ENCODE measurements at regions not wholly inside any gene's neighbourhood (a gene's known extent, or its start where the extent isn't known, plus 50 kb on each side); places are given as distances from the start of the nearest gene placed in this dataset.

GRCh38 chr1:98503771-98504170 lies 157.8 kb upstream of the SNX7 start:
- Histone ChIP-seq H3K4me1 (ENCODE audit: control extremely low read depth in 1 of 4, control insufficient read depth in 4 of 4, insufficient read depth in 4 of 4, low read length in 3 of 4) (no peaks in the 10 kb centered on the region), H3K27me3 (replicated peaks in 2 of 5; ENCODE audit: control insufficient read depth in 4 of 5, insufficient read depth in 5 of 5, low read length in 4 of 5) (no peaks in the 10 kb centered on the region), H3K36me3 (ENCODE audit: control insufficient read depth in 4 of 4, insufficient read depth in 4 of 4, low read length in 3 of 4) (no peaks in the 10 kb centered on the region), H3K27ac (ENCODE audit: insufficient read depth in 1 of 2, low read depth in 1 of 2, low read length in 2 of 2, poor library complexity in 1 of 2, severe bottlenecking in 2 of 2) (no peak overlapping the region), H3K4me3 (ENCODE audit: control insufficient read depth in 1 of 7, extremely low read depth in 1 of 7, insufficient read depth in 4 of 7, low read depth in 2 of 7, low read length in 6 of 7) (no peak overlapping the region), H3K9me3 (ENCODE audit: control extremely low read depth in 1 of 5, control insufficient read depth in 4 of 5, insufficient read depth in 2 of 5, low read depth in 1 of 5, low read length in 4 of 5) (peaks cover 0 to 10% (median 0%) of the 10 kb centered on the region in 5 experiments)
- WGBS (ENCODE audit: insufficient coverage): 100% methylated on average over 1 of the region's 1 CpG
- no peak for DNase-seq
- ChIA-PET POLR2A (no interaction called here), CTCF (no interaction called here)

GRCh38 chr1:98502937-98503336 lies 158.6 kb upstream of the SNX7 start:
- H3K4me3 ChIP-seq (ENCODE audit: control insufficient read depth in 1 of 7, extremely low read depth in 1 of 7, insufficient read depth in 4 of 7, low read depth in 2 of 7, low read length in 6 of 7): no peak overlapping the region
- CTCF ChIA-PET: no interaction called here
- POLR2A ChIA-PET: no interaction called here
- no peaks in the 10 kb centered on the region for H3K36me3 ChIP-seq (ENCODE audit: control insufficient read depth in 4 of 4, insufficient read depth in 4 of 4, low read length in 3 of 4)
- H3K27ac ChIP-seq (ENCODE audit: insufficient read depth in 1 of 2, low read depth in 1 of 2, low read length in 2 of 2, poor library complexity in 1 of 2, severe bottlenecking in 2 of 2): no peak overlapping the region
- H3K27me3 ChIP-seq (replicated peaks in 2 of 5; ENCODE audit: control insufficient read depth in 4 of 5, insufficient read depth in 5 of 5, low read length in 4 of 5): no peaks in the 10 kb centered on the region
- H3K9me3 ChIP-seq (ENCODE audit: control extremely low read depth in 1 of 5, control insufficient read depth in 4 of 5, insufficient read depth in 2 of 5, low read depth in 1 of 5, low read length in 4 of 5): peaks cover 0 to 9% (median 0%) of the 10 kb centered on the region in 5 experiments
- H3K4me1 ChIP-seq (ENCODE audit: control extremely low read depth in 1 of 4, control insufficient read depth in 4 of 4, insufficient read depth in 4 of 4, low read length in 3 of 4): no peaks in the 10 kb centered on the region
- DNase-seq: no peak

GRCh38 chr1:98500324-98500723 lies 161.2 kb upstream of the SNX7 start:
- H3K27me3 ChIP-seq (replicated peaks in 2 of 5; ENCODE audit: control insufficient read depth in 4 of 5, insufficient read depth in 5 of 5, low read length in 4 of 5): no peaks in the 10 kb centered on the region
- H3K4me3 ChIP-seq (ENCODE audit: control insufficient read depth in 1 of 7, extremely low read depth in 1 of 7, insufficient read depth in 4 of 7, low read depth in 2 of 7, low read length in 6 of 7): no peak overlapping the region
- ChIA-PET POLR2A (no interaction called here), CTCF (no interaction called here)
- no peaks in the 10 kb centered on the region for H3K4me1 ChIP-seq (ENCODE audit: control extremely low read depth in 1 of 4, control insufficient read depth in 4 of 4, insufficient read depth in 4 of 4, low read length in 3 of 4)
- no peak overlapping the region for H3K27ac ChIP-seq (ENCODE audit: insufficient read depth in 1 of 2, low read depth in 1 of 2, low read length in 2 of 2, poor library complexity in 1 of 2, severe bottlenecking in 2 of 2)
- DNase-seq: no peak
- no peaks in the 10 kb centered on the region for H3K36me3 ChIP-seq (ENCODE audit: control insufficient read depth in 4 of 4, insufficient read depth in 4 of 4, low read length in 3 of 4)
- 100% methylated on average over 1 of the region's 2 CpGs for WGBS (ENCODE audit: insufficient coverage)
- H3K9me3 ChIP-seq (ENCODE audit: control extremely low read depth in 1 of 5, control insufficient read depth in 4 of 5, insufficient read depth in 2 of 5, low read depth in 1 of 5, low read length in 4 of 5): no peaks in the 10 kb centered on the region

- Histone ChIP-seq H3K9me3 (ENCODE audit: control extremely low read depth in 1 of 5, control insufficient read depth in 4 of 5, insufficient read depth in 2 of 5, low read depth in 1 of 5, low read length in 4 of 5) (no peaks in the 10 kb centered on the region), H3K4me1 (ENCODE audit: control extremely low read depth in 1 of 4, control insufficient read depth in 4 of 4, insufficient read depth in 4 of 4, low read length in 3 of 4) (no peaks in the 10 kb centered on the region), H3K27ac (ENCODE audit: insufficient read depth in 1 of 2, low read depth in 1 of 2, low read length in 2 of 2, poor library complexity in 1 of 2, severe bottlenecking in 2 of 2) (no peak overlapping the region), H3K36me3 (ENCODE audit: control insufficient read depth in 4 of 4, insufficient read depth in 4 of 4, low read length in 3 of 4) (no peaks in the 10 kb centered on the region), H3K4me3 (ENCODE audit: control insufficient read depth in 1 of 7, extremely low read depth in 1 of 7, insufficient read depth in 4 of 7, low read depth in 2 of 7, low read length in 6 of 7) (no peak overlapping the region), H3K27me3 (replicated peaks in 2 of 5; ENCODE audit: control insufficient read depth in 4 of 5, insufficient read depth in 5 of 5, low read length in 4 of 5) (no peaks in the 10 kb centered on the region)
- CTCF ChIA-PET: no interaction called here
- DNase-seq: no peak
- WGBS (ENCODE audit: insufficient coverage): no CpG with 5 or more reads among the region's 1 CpG
- POLR2A ChIA-PET: no interaction called here
Measured at GRCh38 chr1:98498651-98499050, 162.9 kb upstream of the SNX7 start.

GRCh38 chr1:98497497-98497896 lies 164.0 kb upstream of the SNX7 start:
- no peaks in the 10 kb centered on the region for H3K4me1 ChIP-seq (ENCODE audit: control extremely low read depth in 1 of 4, control insufficient read depth in 4 of 4, insufficient read depth in 4 of 4, low read length in 3 of 4)
- no peak overlapping the region for H3K4me3 ChIP-seq (ENCODE audit: control insufficient read depth in 1 of 7, extremely low read depth in 1 of 7, insufficient read depth in 4 of 7, low read depth in 2 of 7, low read length in 6 of 7)
- no peaks in the 10 kb centered on the region for H3K27me3 ChIP-seq (replicated peaks in 2 of 5; ENCODE audit: control insufficient read depth in 4 of 5, insufficient read depth in 5 of 5, low read length in 4 of 5)
- DNase-seq: no peak
- H3K9me3 ChIP-seq (ENCODE audit: control extremely low read depth in 1 of 5, control insufficient read depth in 4 of 5, insufficient read depth in 2 of 5, low read depth in 1 of 5, low read length in 4 of 5): no peaks in the 10 kb centered on the region
- CTCF ChIA-PET: no interaction called here
- H3K27ac ChIP-seq (ENCODE audit: insufficient read depth in 1 of 2, low read depth in 1 of 2, low read length in 2 of 2, poor library complexity in 1 of 2, severe bottlenecking in 2 of 2): no peak overlapping the region
- POLR2A ChIA-PET: no interaction called here
- H3K36me3 ChIP-seq (ENCODE audit: control insufficient read depth in 4 of 4, insufficient read depth in 4 of 4, low read length in 3 of 4): no peaks in the 10 kb centered on the region
- WGBS (ENCODE audit: insufficient coverage): 100% methylated on average over 1 of the region's 2 CpGs

- DNase-seq: no peak
- no peaks in the 10 kb centered on the region for H3K4me1 ChIP-seq (ENCODE audit: control extremely low read depth in 1 of 4, control insufficient read depth in 4 of 4, insufficient read depth in 4 of 4, low read length in 3 of 4)
- H3K27me3 ChIP-seq (replicated peaks in 2 of 5; ENCODE audit: control insufficient read depth in 4 of 5, insufficient read depth in 5 of 5, low read length in 4 of 5): no peaks in the 10 kb centered on the region
- ChIA-PET CTCF (interaction anchor here (0.6 kb wide), 1 partner anchor 53 kb away, joined by 3 read pairs; no protein-coding TSS in a partner anchor), POLR2A (no interaction called here)
- no peaks in the 10 kb centered on the region for H3K9me3 ChIP-seq (ENCODE audit: control extremely low read depth in 1 of 5, control insufficient read depth in 4 of 5, insufficient read depth in 2 of 5, low read depth in 1 of 5, low read length in 4 of 5)
- no peak overlapping the region for H3K4me3 ChIP-seq (ENCODE audit: control insufficient read depth in 1 of 7, extremely low read depth in 1 of 7, insufficient read depth in 4 of 7, low read depth in 2 of 7, low read length in 6 of 7)
- H3K27ac ChIP-seq (ENCODE audit: insufficient read depth in 1 of 2, low read depth in 1 of 2, low read length in 2 of 2, poor library complexity in 1 of 2, severe bottlenecking in 2 of 2): no peak overlapping the region
- no peaks in the 10 kb centered on the region for H3K36me3 ChIP-seq (ENCODE audit: control insufficient read depth in 4 of 4, insufficient read depth in 4 of 4, low read length in 3 of 4)
- no CpG with 5 or more reads among the region's 2 CpGs for WGBS (ENCODE audit: insufficient coverage)
Measured at GRCh38 chr1:98496256-98496995, 165.1 kb upstream of the SNX7 start.

GRCh38 chr1:98493469-98493868 lies 168.1 kb upstream of the SNX7 start:
- POLR2A ChIA-PET: no interaction called here
- no peaks in the 10 kb centered on the region for H3K27me3 ChIP-seq (replicated peaks in 2 of 5; ENCODE audit: control insufficient read depth in 4 of 5, insufficient read depth in 5 of 5, low read length in 4 of 5)
- no peaks in the 10 kb centered on the region for H3K36me3 ChIP-seq (ENCODE audit: control insufficient read depth in 4 of 4, insufficient read depth in 4 of 4, low read length in 3 of 4)
- no peak for DNase-seq
- CTCF ChIA-PET: no interaction called here
- no peaks in the 10 kb centered on the region for H3K9me3 ChIP-seq (ENCODE audit: control extremely low read depth in 1 of 5, control insufficient read depth in 4 of 5, insufficient read depth in 2 of 5, low read depth in 1 of 5, low read length in 4 of 5)
- H3K27ac ChIP-seq (ENCODE audit: insufficient read depth in 1 of 2, low read depth in 1 of 2, low read length in 2 of 2, poor library complexity in 1 of 2, severe bottlenecking in 2 of 2): no peak overlapping the region
- H3K4me3 ChIP-seq (ENCODE audit: control insufficient read depth in 1 of 7, extremely low read depth in 1 of 7, insufficient read depth in 4 of 7, low read depth in 2 of 7, low read length in 6 of 7): no peak overlapping the region
- H3K4me1 ChIP-seq (ENCODE audit: control extremely low read depth in 1 of 4, control insufficient read depth in 4 of 4, insufficient read depth in 4 of 4, low read length in 3 of 4): no peaks in the 10 kb centered on the region

All from common myeloid progenitor, CD34-positive (primary cell).